Esophagus muscularis mucosa (tissue), 3 donors: ENCODE measurements at regions not wholly inside any gene's neighbourhood (a gene's known extent, or its start where the extent isn't known, plus 50 kb on each side); places are given as distances from the start of the nearest gene placed in this dataset.

Experiments used
- CTCF ChIP-seq, 3 experiments: fragments of 200-600 bp in 2 of 3; fragments of 450-650 bp in 1 of 3; sonication (generic) in 2 of 3; IDR thresholded peaks; one replicate each; pipeline ENCODE4 v1.5.1; 2017 to 2019; ENCODE audit warnings: antibody characterized with exemption in 3 of 3, mild to moderate bottlenecking in 2 of 3, moderate library complexity in 1 of 3
- POLR2A ChIP-seq: fragments of 450-650 bp; IDR thresholded peaks from one replicate; pipeline ENCODE4 v1.6.1; 2017; ENCODE audit warnings: antibody characterized with exemption, moderate library complexity, mild to moderate bottlenecking, low read depth
- POLR2AphosphoS5 ChIP-seq, 2 donors: sonication (generic); formaldehyde crosslinking; IDR thresholded peaks; one replicate each; pipeline ENCODE4 v1.6.1; 2017; ENCODE audit warnings: antibody characterized with exemption in 2 of 2

GRCh38 chr1:5812295-5812694, 179.9 kb downstream of the NPHP4 start:
- no peak for TF ChIP-seq CTCF (IDR thresholded peaks at IDR 0.05)
- TF ChIP-seq POLR2AphosphoS5 (IDR thresholded peaks at IDR 0.05), result no peak
- TF ChIP-seq POLR2A, result no peak
